ENCODE measurements at regions not wholly inside any gene's neighbourhood (a gene's known extent, or its start where the extent isn't known, plus 50 kb on each side); places are given as distances from the start of the nearest gene placed in this dataset.

DNA sequence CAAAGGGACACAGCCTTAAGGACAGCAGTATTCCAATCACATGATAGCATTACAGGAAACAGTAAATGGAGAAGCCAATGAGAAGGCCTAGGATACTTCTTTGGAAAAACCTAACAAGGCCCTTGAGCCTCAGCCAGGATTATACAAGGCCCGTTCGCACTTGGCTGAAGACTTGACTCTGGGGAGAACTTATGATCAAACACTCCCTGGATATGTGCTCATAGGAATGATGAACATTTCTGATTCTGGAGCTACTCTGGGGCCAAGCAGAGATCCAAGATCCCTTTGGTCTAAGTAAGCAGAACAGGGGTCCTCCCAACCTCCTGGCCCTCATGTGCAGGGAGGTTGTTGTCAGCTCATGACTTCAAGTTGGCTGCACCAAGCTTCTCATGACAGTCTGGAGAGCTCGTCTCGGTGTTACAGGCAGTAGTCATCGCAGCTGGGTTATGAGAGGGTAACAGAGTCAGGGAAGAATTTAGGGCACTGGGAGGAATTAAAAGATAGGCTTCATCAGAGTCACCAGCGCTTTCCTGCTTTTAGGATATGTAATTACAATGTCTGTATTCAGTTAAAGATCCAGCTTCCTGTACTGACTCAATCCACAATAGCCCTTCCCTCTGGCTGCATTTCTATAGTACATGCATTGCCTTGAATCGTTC lies 92.5 kb upstream of the IRF2BP2 start:
- no TSS peak for BruUV-seq (replicated peaks)
- ChIA-PET POLR2A (no interaction called here), CTCF (no interaction called here)
- H3K4me3 ChIP-seq (ENCODE audit: low read depth in 2 of 2, low read length in 2 of 2) = no peak overlapping the region
- TF ChIP-seq TCF7L2 (IDR thresholded peaks at IDR 0.05; ENCODE audit: low read depth, low read length) = no peak
- H3K36me3 ChIP-seq (ENCODE audit: control insufficient read depth, insufficient read depth, low read length) = no peaks in the 10 kb centered on the region
- ATAC-seq (no peak), DNase-seq (ENCODE audit: low read depth, low spot score) (no peak)
- no peaks in the 10 kb centered on the region for H3K9me3 ChIP-seq (ENCODE audit: control insufficient read depth, insufficient read depth, low read depth, low read length)
- in situ Hi-C loops (cut with HindIII; ENCODE audit: low pct_unique_long_range_greater_than_20kb, low sequenced_read_pairs) (no loop called here), intact Hi-C loops (cut with micrococcal nuclease; ENCODE audit: unreplicated experiment) (no loop called here)
- H3K4me1 ChIP-seq (ENCODE audit: control insufficient read depth, insufficient read depth, low read length) = peaks cover 2% of the 10 kb centered on the region; the same call in 1 of the 2 replicates
- H3K27ac ChIP-seq (ENCODE audit: low read length) = peak overlapping the region; percentile 40; the same call in 1 of the 2 replicates
- no peaks in the 10 kb centered on the region for H3K27me3 ChIP-seq (ENCODE audit: control insufficient read depth, insufficient read depth, low read length)

DNA sequence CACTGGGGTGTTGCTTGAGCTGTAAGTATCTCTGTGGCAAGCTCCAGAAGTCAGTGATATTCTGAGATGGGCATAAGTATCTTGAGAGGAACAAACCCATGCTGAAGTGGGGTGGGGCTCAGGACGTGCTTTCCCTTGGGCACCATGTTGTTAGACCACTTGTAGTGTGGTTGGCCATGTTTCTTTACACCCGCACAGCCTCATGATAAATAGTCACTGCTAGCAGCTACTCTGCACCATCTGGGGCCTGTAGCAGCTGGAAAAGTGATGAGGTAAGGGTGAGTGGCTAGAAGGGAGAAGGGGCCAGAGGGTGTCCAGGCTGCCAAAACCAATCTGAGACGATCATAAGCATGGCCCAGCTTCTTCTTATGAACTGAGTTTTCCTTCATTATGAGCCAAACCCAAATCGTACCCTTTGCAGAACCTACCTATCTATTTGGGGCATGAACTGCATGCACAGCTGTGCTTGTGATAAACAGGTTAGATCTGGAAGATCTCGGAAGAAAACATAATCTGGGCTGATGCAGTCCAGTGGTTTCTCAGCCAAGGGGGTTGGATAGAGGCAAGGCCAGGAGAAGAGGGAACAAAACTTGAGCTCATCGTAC lies 91.9 kb upstream of the IRF2BP2 start:
- no peak for ATAC-seq
- POLR2A ChIA-PET = interaction anchor here (0.6 kb wide), 1 partner anchor 91 kb away, joined by 3 read pairs; no protein-coding TSS in a partner anchor
- in situ Hi-C loops (cut with HindIII; ENCODE audit: low pct_unique_long_range_greater_than_20kb, low sequenced_read_pairs) = no loop called here
- Histone ChIP-seq H3K4me3 (ENCODE audit: low read depth in 2 of 2, low read length in 2 of 2) (no peak overlapping the region), H3K27ac (ENCODE audit: low read length) (no peak overlapping the region; the same call in 1 of the 2 replicates), H3K27me3 (ENCODE audit: control insufficient read depth, insufficient read depth, low read length) (no peaks in the 10 kb centered on the region), H3K9me3 (ENCODE audit: control insufficient read depth, insufficient read depth, low read depth, low read length) (no peaks in the 10 kb centered on the region), H3K4me1 (ENCODE audit: control insufficient read depth, insufficient read depth, low read length) (peaks cover 2% of the 10 kb centered on the region; the same call in 1 of the 2 replicates), H3K36me3 (ENCODE audit: control insufficient read depth, insufficient read depth, low read length) (no peaks in the 10 kb centered on the region)
- no TSS peak for BruUV-seq (replicated peaks)
- intact Hi-C loops (cut with micrococcal nuclease; ENCODE audit: unreplicated experiment) = no loop called here
- DNase-seq (ENCODE audit: low read depth, low spot score) = no peak
- TF ChIP-seq POLR2AphosphoS5 (IDR thresholded peaks at IDR 0.05; ENCODE audit: low read depth, low read length) (no peak), SIN3A (IDR thresholded peaks at IDR 0.05; ENCODE audit: borderline replicate concordance, insufficient read depth, low read depth, low read length) (no peak), TCF7L2 (IDR thresholded peaks at IDR 0.05; ENCODE audit: low read depth, low read length) (no peak)
- TF ChIP-seq, protein P1, sequence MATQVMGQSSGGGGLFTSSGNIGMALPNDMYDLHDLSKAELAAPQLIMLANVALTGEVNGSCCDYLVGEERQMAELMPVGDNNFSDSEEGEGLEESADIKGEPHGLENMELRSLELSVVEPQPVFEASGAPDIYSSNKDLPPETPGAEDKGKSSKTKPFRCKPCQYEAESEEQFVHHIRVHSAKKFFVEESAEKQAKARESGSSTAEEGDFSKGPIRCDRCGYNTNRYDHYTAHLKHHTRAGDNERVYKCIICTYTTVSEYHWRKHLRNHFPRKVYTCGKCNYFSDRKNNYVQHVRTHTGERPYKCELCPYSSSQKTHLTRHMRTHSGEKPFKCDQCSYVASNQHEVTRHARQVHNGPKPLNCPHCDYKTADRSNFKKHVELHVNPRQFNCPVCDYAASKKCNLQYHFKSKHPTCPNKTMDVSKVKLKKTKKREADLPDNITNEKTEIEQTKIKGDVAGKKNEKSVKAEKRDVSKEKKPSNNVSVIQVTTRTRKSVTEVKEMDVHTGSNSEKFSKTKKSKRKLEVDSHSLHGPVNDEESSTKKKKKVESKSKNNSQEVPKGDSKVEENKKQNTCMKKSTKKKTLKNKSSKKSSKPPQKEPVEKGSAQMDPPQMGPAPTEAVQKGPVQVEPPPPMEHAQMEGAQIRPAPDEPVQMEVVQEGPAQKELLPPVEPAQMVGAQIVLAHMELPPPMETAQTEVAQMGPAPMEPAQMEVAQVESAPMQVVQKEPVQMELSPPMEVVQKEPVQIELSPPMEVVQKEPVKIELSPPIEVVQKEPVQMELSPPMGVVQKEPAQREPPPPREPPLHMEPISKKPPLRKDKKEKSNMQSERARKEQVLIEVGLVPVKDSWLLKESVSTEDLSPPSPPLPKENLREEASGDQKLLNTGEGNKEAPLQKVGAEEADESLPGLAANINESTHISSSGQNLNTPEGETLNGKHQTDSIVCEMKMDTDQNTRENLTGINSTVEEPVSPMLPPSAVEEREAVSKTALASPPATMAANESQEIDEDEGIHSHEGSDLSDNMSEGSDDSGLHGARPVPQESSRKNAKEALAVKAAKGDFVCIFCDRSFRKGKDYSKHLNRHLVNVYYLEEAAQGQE (IDR thresholded peaks at IDR 0.05; ENCODE audit: insufficient read depth in 1 of 2, low read depth in 2 of 2, low read length in 1 of 2) = no peak
- TF ChIP-seq, protein P2, sequence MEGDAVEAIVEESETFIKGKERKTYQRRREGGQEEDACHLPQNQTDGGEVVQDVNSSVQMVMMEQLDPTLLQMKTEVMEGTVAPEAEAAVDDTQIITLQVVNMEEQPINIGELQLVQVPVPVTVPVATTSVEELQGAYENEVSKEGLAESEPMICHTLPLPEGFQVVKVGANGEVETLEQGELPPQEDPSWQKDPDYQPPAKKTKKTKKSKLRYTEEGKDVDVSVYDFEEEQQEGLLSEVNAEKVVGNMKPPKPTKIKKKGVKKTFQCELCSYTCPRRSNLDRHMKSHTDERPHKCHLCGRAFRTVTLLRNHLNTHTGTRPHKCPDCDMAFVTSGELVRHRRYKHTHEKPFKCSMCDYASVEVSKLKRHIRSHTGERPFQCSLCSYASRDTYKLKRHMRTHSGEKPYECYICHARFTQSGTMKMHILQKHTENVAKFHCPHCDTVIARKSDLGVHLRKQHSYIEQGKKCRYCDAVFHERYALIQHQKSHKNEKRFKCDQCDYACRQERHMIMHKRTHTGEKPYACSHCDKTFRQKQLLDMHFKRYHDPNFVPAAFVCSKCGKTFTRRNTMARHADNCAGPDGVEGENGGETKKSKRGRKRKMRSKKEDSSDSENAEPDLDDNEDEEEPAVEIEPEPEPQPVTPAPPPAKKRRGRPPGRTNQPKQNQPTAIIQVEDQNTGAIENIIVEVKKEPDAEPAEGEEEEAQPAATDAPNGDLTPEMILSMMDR (IDR thresholded peaks at IDR 0.05) = no peak
- CTCF ChIA-PET = interaction anchor here (0.9 kb wide), 1 partner anchor 9 kb away, joined by 3 read pairs; no protein-coding TSS in a partner anchor

Measured in Panc1 (cell line).